OCI-LY7 (cell line): ENCODE measurements at regions not wholly inside any gene's neighbourhood (a gene's known extent, or its start where the extent isn't known, plus 50 kb on each side); places are given as distances from the start of the nearest gene placed in this dataset.

Experiments used
- CTCF ChIP-seq: fragments of 200-600 bp; sonication (generic); conservative IDR thresholded peaks from 2 replicates; pipeline ENCODE4 v1.5.1; 2014; ENCODE audit warnings: mild to moderate bottlenecking, antibody characterized with exemption, low read length, moderate library complexity, mixed read lengths
- EZH2phosphoT487 ChIP-seq: fragments of 200-600 bp; sonication (generic); IDR thresholded peaks from 2 replicates; pipeline ENCODE4 v1.6.1; 2018; ENCODE audit warnings: low read depth, borderline replicate concordance, mild to moderate bottlenecking, mixed run types, antibody characterized with exemption, low read length, moderate library complexity, mixed read lengths

GRCh38 chrX:9396930-9397329 lies 67.9 kb upstream of the TBL1X start:
- TF ChIP-seq EZH2phosphoT487 (no peak), CTCF (no peak)
